ENCODE measurements at regions not wholly inside any gene's neighbourhood (a gene's known extent, or its start where the extent isn't known, plus 50 kb on each side); places are given as distances from the start of the nearest gene placed in this dataset.

DNA sequence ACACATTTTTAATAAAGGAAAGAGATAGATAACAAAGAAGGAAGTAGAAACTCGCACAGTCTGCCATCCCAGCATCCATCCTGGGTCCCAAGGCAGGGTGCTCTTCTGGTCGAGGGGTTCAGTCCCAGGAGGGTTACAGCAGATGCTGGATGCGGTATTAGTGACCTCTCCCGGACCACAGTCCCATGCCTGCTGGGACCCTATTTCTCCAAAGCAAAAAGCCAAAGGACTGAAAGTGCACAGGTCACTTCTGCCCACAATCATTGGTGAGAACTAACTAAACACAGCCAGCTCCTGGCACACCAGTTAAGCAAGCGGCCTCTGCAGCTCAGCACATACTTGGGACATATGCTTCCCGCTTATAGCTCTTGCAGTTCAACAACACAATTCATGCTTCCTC is 96.1 kb upstream of the HABP2 start:
- TF ChIP-seq POLR2AphosphoS5 (IDR thresholded peaks at IDR 0.05; ENCODE audit: low read depth, low read length) (no peak), POLR2A (IDR thresholded peaks at IDR 0.05; ENCODE audit: low read depth, low read length) (no peak)

Measured in GM12892 (cell line).